Cardiac septum (tissue), 1 donor: ENCODE measurements at regions not wholly inside any gene's neighbourhood (a gene's known extent, or its start where the extent isn't known, plus 50 kb on each side); places are given as distances from the start of the nearest gene placed in this dataset.

Experiments
- DNase-seq: peaks from one replicate; pipeline ENCODE4 v3.0.0-alpha.2; 2020; ENCODE audit warnings: low spot score
- intact Hi-C: fragments of 100-400 bp; cut with DNase I; formaldehyde crosslinking; loops from one replicate; pipeline ENCODE4 v1.14.0; 2022
- donor health status: DM: no; HTN: no; CAD: no.

GRCh38 chr11:95500466-95500865, 269.5 kb upstream of the SESN3 start:
- no peak for DNase-seq
- intact Hi-C loops, result no loop called here

GRCh38 chr11:95499516-95500135, 268.6 kb upstream of the SESN3 start:
- intact Hi-C loops, result no loop called here
- DNase-seq, result no peak

GRCh38 chr11:95498722-95499425, 267.9 kb upstream of the SESN3 start:
- intact Hi-C loops, result no loop called here
- no peak for DNase-seq

- intact Hi-C loops, result no loop called here
- no peak for DNase-seq
These were observed 265.9 kb upstream of the SESN3 start for GRCh38 chr11:95496901-95497300.

GRCh38 chr11:95495706-95496105, 264.7 kb upstream of the SESN3 start:
- intact Hi-C loops, result no loop called here
- no peak for DNase-seq

- intact Hi-C loops, result no loop called here
These were observed 263.9 kb upstream of the SESN3 start for GRCh38 chr11:95494856-95495255.

GRCh38 chr11:95494167-95494566, 263.2 kb upstream of the SESN3 start:
- DNase-seq, result no peak
- intact Hi-C loops, result no loop called here

More at GRCh38 chr11:95494856-95495255, 263.9 kb upstream of the SESN3 start:
- DNase-seq, result no peak

GRCh38 chr11:95490625-95491024, 259.6 kb upstream of the SESN3 start:
- intact Hi-C loops, result no loop called here
- DNase-seq, result no peak

GRCh38 chr11:95487938-95488337, 256.9 kb upstream of the SESN3 start:
- intact Hi-C loops, result no loop called here
- DNase-seq, result no peak

- intact Hi-C loops, result no loop called here
- no peak for DNase-seq
These were observed 256.4 kb upstream of the SESN3 start for GRCh38 chr11:95487391-95487790.

GRCh38 chr11:95486979-95487378, 256.0 kb upstream of the SESN3 start:
- DNase-seq, result no peak
- intact Hi-C loops, result no loop called here

GRCh38 chr11:95486466-95486865, 255.5 kb upstream of the SESN3 start:
- intact Hi-C loops, result no loop called here
- no peak for DNase-seq

GRCh38 chr11:95485115-95485900, 254.3 kb upstream of the SESN3 start:
- no peak for DNase-seq
- intact Hi-C loops, result no loop called here

- DNase-seq, result no peak
- intact Hi-C loops, result no loop called here
These were observed 252.3 kb upstream of the SESN3 start for GRCh38 chr11:95483339-95483738.

- intact Hi-C loops, result no loop called here
- no peak for DNase-seq
These were observed 247.0 kb upstream of the SESN3 start for GRCh38 chr11:95478003-95478402.

- DNase-seq, result no peak
- intact Hi-C loops, result no loop called here
These were observed 238.3 kb upstream of the SESN3 start for GRCh38 chr11:95469258-95469657.

- DNase-seq, result no peak
- intact Hi-C loops, result no loop called here
These were observed 235.4 kb upstream of the SESN3 start for GRCh38 chr11:95466416-95466815.

GRCh38 chr11:95465887-95466286, 234.9 kb upstream of the SESN3 start:
- intact Hi-C loops, result no loop called here
- no peak for DNase-seq

GRCh38 chr11:95461858-95462257, 230.9 kb upstream of the SESN3 start:
- DNase-seq, result no peak
- intact Hi-C loops, result no loop called here

- intact Hi-C loops, result no loop called here
- no peak for DNase-seq
These were observed 230.3 kb upstream of the SESN3 start for GRCh38 chr11:95461348-95461747.
